ENCODE measurements at regions not wholly inside any gene's neighbourhood (a gene's known extent, or its start where the extent isn't known, plus 50 kb on each side); places are given as distances from the start of the nearest gene placed in this dataset.
"Not testable (repeated sequence)": the region's sequence is repeated elsewhere in the genome, so short reads cannot be mapped to it uniquely, and the experiment has no call there.

GRCh38 chr2:209141142-209141541 is 282.7 kb upstream of the MAP2 start:
- Mint-ChIP-seq H3K4me3 (no peak overlapping the region), H3K36me3 (no peaks in the 10 kb centered on the region), H3K4me1 (no peaks in the 10 kb centered on the region), H3K27me3 (no peaks in the 10 kb centered on the region), H3K27ac (no peak overlapping the region), H3K9me3 (peaks cover 3% of the 10 kb centered on the region)
- POLR2A ChIA-PET = no interaction called here
- ATAC-seq (ENCODE audit: low read depth) (no peak), DNase-seq (no peak)

GRCh38 chr2:209141818-209142217 is 282.0 kb upstream of the MAP2 start:
- Mint-ChIP-seq H3K4me3 (no peak overlapping the region), H3K9me3 (no peaks in the 10 kb centered on the region), H3K27ac (no peak overlapping the region), H3K4me1 (no peaks in the 10 kb centered on the region), H3K36me3 (no peaks in the 10 kb centered on the region), H3K27me3 (no peaks in the 10 kb centered on the region)
- ATAC-seq (ENCODE audit: low read depth) (no peak), DNase-seq (no peak)
- POLR2A ChIA-PET = no interaction called here

- H3K4me3 Mint-ChIP-seq, H3K27me3 Mint-ChIP-seq, POLR2A ChIA-PET: not testable (repeated sequence)
Observed at GRCh38 chr2:209145220-209145691, 278.6 kb upstream of the MAP2 start.

GRCh38 chr2:209145941-209146681 is 277.7 kb upstream of the MAP2 start:
- H3K4me3 Mint-ChIP-seq = no peak overlapping the region
- H3K27ac Mint-ChIP-seq = no peak overlapping the region
- H3K9me3 Mint-ChIP-seq = no peaks in the 10 kb centered on the region
- DNase-seq (no peak), ATAC-seq (ENCODE audit: low read depth) (no peak)
- no peaks in the 10 kb centered on the region for H3K4me1 Mint-ChIP-seq
- POLR2A ChIA-PET = no interaction called here
- H3K36me3 Mint-ChIP-seq = no peaks in the 10 kb centered on the region
- no peaks in the 10 kb centered on the region for H3K27me3 Mint-ChIP-seq

More at GRCh38 chr2:209145220-209145691, 278.6 kb upstream of the MAP2 start:
- not testable (repeated sequence) for H3K9me3 Mint-ChIP-seq; H3K27ac Mint-ChIP-seq; H3K4me1 Mint-ChIP-seq; DNase-seq; ATAC-seq (ENCODE audit: low read depth); H3K36me3 Mint-ChIP-seq

- H3K27me3 Mint-ChIP-seq = no peaks in the 10 kb centered on the region
- DNase-seq = no peak
- no peak overlapping the region for H3K27ac Mint-ChIP-seq
- H3K36me3 Mint-ChIP-seq = no peaks in the 10 kb centered on the region
- H3K4me3 Mint-ChIP-seq = no peak overlapping the region
- no peaks in the 10 kb centered on the region for H3K4me1 Mint-ChIP-seq
- POLR2A ChIA-PET = no interaction called here
- no peaks in the 10 kb centered on the region for H3K9me3 Mint-ChIP-seq
- no peak for ATAC-seq (ENCODE audit: low read depth)
Observed at GRCh38 chr2:209146682-209147320, 277.0 kb upstream of the MAP2 start.

- no peaks in the 10 kb centered on the region for H3K9me3 Mint-ChIP-seq
- no peak overlapping the region for H3K4me3 Mint-ChIP-seq
- H3K4me1 Mint-ChIP-seq = no peaks in the 10 kb centered on the region
- POLR2A ChIA-PET = no interaction called here
- no peak overlapping the region for H3K27ac Mint-ChIP-seq
- no peaks in the 10 kb centered on the region for H3K27me3 Mint-ChIP-seq
- DNase-seq (no peak), ATAC-seq (ENCODE audit: low read depth) (no peak)
- no peaks in the 10 kb centered on the region for H3K36me3 Mint-ChIP-seq
Observed at GRCh38 chr2:209147981-209148380, 275.9 kb upstream of the MAP2 start.

GRCh38 chr2:209160800-209161588 is 262.9 kb upstream of the MAP2 start:
- ATAC-seq (ENCODE audit: low read depth) = no peak
- Mint-ChIP-seq H3K9me3 (peaks cover 3% of the 10 kb centered on the region), H3K36me3 (no peaks in the 10 kb centered on the region), H3K27me3 (no peaks in the 10 kb centered on the region), H3K27ac (no peak overlapping the region), H3K4me1 (no peaks in the 10 kb centered on the region), H3K4me3 (no peak overlapping the region)
- POLR2A ChIA-PET = no interaction called here
- no peak for DNase-seq

GRCh38 chr2:209162129-209162528 is 261.7 kb upstream of the MAP2 start:
- H3K4me3 Mint-ChIP-seq = no peak overlapping the region
- no peaks in the 10 kb centered on the region for H3K27me3 Mint-ChIP-seq
- no peak overlapping the region for H3K27ac Mint-ChIP-seq
- no peaks in the 10 kb centered on the region for H3K4me1 Mint-ChIP-seq
- ATAC-seq (ENCODE audit: low read depth) (no peak), DNase-seq (no peak)
- H3K9me3 Mint-ChIP-seq = peaks cover 3% of the 10 kb centered on the region
- POLR2A ChIA-PET = no interaction called here
- H3K36me3 Mint-ChIP-seq = no peaks in the 10 kb centered on the region

- Mint-ChIP-seq H3K9me3 (peaks cover 2% of the 10 kb centered on the region), H3K4me1 (no peaks in the 10 kb centered on the region), H3K27ac (no peak overlapping the region)
Observed at GRCh38 chr2:209181984-209182383, 241.9 kb upstream of the MAP2 start.

GRCh38 chr2:209186886-209187285 is 237.0 kb upstream of the MAP2 start:
- H3K36me3 Mint-ChIP-seq; H3K27ac Mint-ChIP-seq; DNase-seq; H3K9me3 Mint-ChIP-seq; POLR2A ChIA-PET; H3K4me3 Mint-ChIP-seq; H3K27me3 Mint-ChIP-seq; ATAC-seq (ENCODE audit: low read depth); H3K4me1 Mint-ChIP-seq: not testable (repeated sequence)

More at GRCh38 chr2:209181984-209182383, 241.9 kb upstream of the MAP2 start:
- DNase-seq (no peak), ATAC-seq (ENCODE audit: low read depth) (no peak)
- POLR2A ChIA-PET = no interaction called here
- no peaks in the 10 kb centered on the region for H3K36me3 Mint-ChIP-seq
- no peak overlapping the region for H3K4me3 Mint-ChIP-seq
- no peaks in the 10 kb centered on the region for H3K27me3 Mint-ChIP-seq

- no peak for ATAC-seq (ENCODE audit: low read depth)
- H3K4me1 Mint-ChIP-seq = no peaks in the 10 kb centered on the region
- peaks cover 3% of the 10 kb centered on the region for H3K9me3 Mint-ChIP-seq
- H3K27ac Mint-ChIP-seq = no peak overlapping the region
- H3K27me3 Mint-ChIP-seq = no peaks in the 10 kb centered on the region
- DNase-seq = no peak
- no peaks in the 10 kb centered on the region for H3K36me3 Mint-ChIP-seq
- no peak overlapping the region for H3K4me3 Mint-ChIP-seq
- POLR2A ChIA-PET = no interaction called here
Observed at GRCh38 chr2:209189893-209190292, 234.0 kb upstream of the MAP2 start.

GRCh38 chr2:209191139-209191538 is 232.7 kb upstream of the MAP2 start:
- Mint-ChIP-seq H3K27ac (no peak overlapping the region), H3K4me1 (no peaks in the 10 kb centered on the region), H3K4me3 (no peak overlapping the region), H3K36me3 (no peaks in the 10 kb centered on the region), H3K9me3 (peaks cover 3% of the 10 kb centered on the region), H3K27me3 (no peaks in the 10 kb centered on the region)
- POLR2A ChIA-PET = no interaction called here
- ATAC-seq (ENCODE audit: low read depth) = no peak
- DNase-seq = no peak

- no peak for ATAC-seq (ENCODE audit: low read depth)
- POLR2A ChIA-PET = no interaction called here
- no peaks in the 10 kb centered on the region for H3K4me1 Mint-ChIP-seq
- no peak overlapping the region for H3K4me3 Mint-ChIP-seq
- no peaks in the 10 kb centered on the region for H3K27me3 Mint-ChIP-seq
- no peak for DNase-seq
- no peaks in the 10 kb centered on the region for H3K36me3 Mint-ChIP-seq
- no peak overlapping the region for H3K27ac Mint-ChIP-seq
- peaks cover 7% of the 10 kb centered on the region for H3K9me3 Mint-ChIP-seq
Observed at GRCh38 chr2:209194717-209195116, 229.1 kb upstream of the MAP2 start.

GRCh38 chr2:209208211-209208610 is 215.6 kb upstream of the MAP2 start:
- H3K4me3 Mint-ChIP-seq = no peak overlapping the region
- peaks cover 3% of the 10 kb centered on the region for H3K9me3 Mint-ChIP-seq
- POLR2A ChIA-PET = no interaction called here
- H3K27me3 Mint-ChIP-seq = no peaks in the 10 kb centered on the region
- H3K4me1 Mint-ChIP-seq = no peaks in the 10 kb centered on the region
- H3K36me3 Mint-ChIP-seq = no peaks in the 10 kb centered on the region
- no peak for ATAC-seq (ENCODE audit: low read depth)
- no peak overlapping the region for H3K27ac Mint-ChIP-seq
- DNase-seq = peak; percentile 22

All from activated naive CD8-positive, alpha-beta T cell treated with anti-CD3 and anti-CD28 coated beads, Interleukin-2, amount 10 ng/mL, durations not matched to agents 7 days and 5 days (primary cell).